HEK293 (cell line): ENCODE measurements at regions not wholly inside any gene's neighbourhood (a gene's known extent, or its start where the extent isn't known, plus 50 kb on each side); places are given as distances from the start of the nearest gene placed in this dataset.

Experiments used
- HOXD13 ChIP-seq: sonication (generic); formaldehyde crosslinking; IDR thresholded peaks from 2 replicates; pipeline ENCODE4 v1.8.0; 2022; ENCODE audit warnings: missing genetic modification reagents, borderline replicate concordance
- YY2 ChIP-seq: fragments of 450-650 bp; formaldehyde crosslinking; IDR thresholded peaks from 2 replicates; pipeline ENCODE4 v1.5.1; 2016; ENCODE audit warnings: missing biosample characterization, missing genetic modification characterization
- ZBTB7A ChIP-seq: fragments of 450-650 bp; formaldehyde crosslinking; IDR thresholded peaks from 2 replicates; pipeline ENCODE4 v1.5.1; 2016; ENCODE audit warnings: low read depth, missing biosample characterization, missing genetic modification characterization
- ZNF138 ChIP-seq: fragments of 450-650 bp; formaldehyde crosslinking; IDR thresholded peaks from 2 replicates; pipeline ENCODE4 v1.5.1; 2016; ENCODE audit warnings: missing biosample characterization, missing genetic modification characterization, borderline replicate concordance
- ZNF239 ChIP-seq: fragments of 450-650 bp; formaldehyde crosslinking; IDR thresholded peaks from 2 replicates; pipeline ENCODE4 v1.5.1; 2016; ENCODE audit warnings: missing biosample characterization, missing genetic modification characterization
- ZNF549 ChIP-seq: fragments of 450-650 bp; IDR thresholded peaks from 2 replicates; pipeline ENCODE4 v1.5.1; 2018; ENCODE audit warnings: missing biosample characterization, missing genetic modification characterization, mild to moderate bottlenecking, inconsistent platforms, moderate library complexity
- ZNF585B ChIP-seq: fragments of 450-650 bp; formaldehyde crosslinking; IDR thresholded peaks from 2 replicates; pipeline ENCODE4 v1.5.1; 2016; ENCODE audit warnings: missing biosample characterization, missing genetic modification characterization
- ZNF768 ChIP-seq: fragments of 450-650 bp; formaldehyde crosslinking; IDR thresholded peaks from 2 replicates; pipeline ENCODE4 v1.5.1; 2018; ENCODE audit warnings: missing biosample characterization, mild to moderate bottlenecking, missing genetic modification characterization
- TF ChIP-seq, protein P1 (sequence below): fragments of 450-650 bp; formaldehyde crosslinking; IDR thresholded peaks from 2 replicates; pipeline ENCODE4 v1.5.1; 2016; ENCODE audit warnings: missing biosample characterization, missing genetic modification characterization
- TF ChIP-seq, protein P2 (sequence below): fragments of 450-650 bp; formaldehyde crosslinking; IDR thresholded peaks from 2 replicates; pipeline ENCODE4 v1.5.1; 2016; ENCODE audit warnings: missing biosample characterization, missing genetic modification characterization
- TF ChIP-seq, protein P3 (sequence below): fragments of 450-650 bp; formaldehyde crosslinking; optimal IDR thresholded peaks from 2 replicates; pipeline ENCODE3; 2016; ENCODE audit warnings: missing biosample characterization, mild to moderate bottlenecking, missing genetic modification characterization
- TF ChIP-seq, protein P4 (sequence below): fragments of 450-650 bp; IDR thresholded peaks from 2 replicates; pipeline ENCODE4 v1.5.1; 2018; ENCODE audit warnings: missing biosample characterization, missing genetic modification characterization
- TF ChIP-seq, protein P5 (sequence below): fragments of 450-650 bp; formaldehyde crosslinking; IDR thresholded peaks from 2 replicates; pipeline ENCODE4 v1.5.1; 2016; ENCODE audit warnings: missing biosample characterization, missing genetic modification characterization

DNA sequence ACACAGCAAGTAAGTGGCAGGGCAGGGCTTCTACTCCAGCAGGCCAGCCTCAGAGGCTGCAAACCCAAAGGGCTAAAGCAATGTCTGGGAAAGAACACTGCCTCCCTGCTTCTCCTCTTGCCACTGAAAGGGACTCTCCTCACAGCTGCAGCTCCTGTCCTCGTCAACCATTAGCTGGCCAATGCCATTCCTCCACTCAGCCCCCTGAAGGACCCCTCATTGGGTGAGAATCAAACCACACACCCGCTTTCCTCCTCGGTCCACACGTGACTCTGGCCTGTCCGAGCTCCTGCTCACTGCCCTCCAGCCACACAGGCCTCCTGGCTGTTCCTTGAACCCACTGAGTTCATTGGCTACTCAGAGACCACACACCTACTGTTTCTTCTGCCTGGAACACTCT is 253.7 kb upstream of the TLE3 start:
- TF ChIP-seq ZNF239 (no peak), ZNF549 (no peak), ZBTB7A (tag by site-specific recombination) (no peak), ZNF768 (tag by site-specific recombination) (no peak), HOXD13 (CRISPR knock-in tag) (no peak), YY2 (no peak), ZNF138 (tag by site-specific recombination) (no peak), ZNF585B (tag by site-specific recombination) (no peak)
- TF ChIP-seq, protein P1, sequence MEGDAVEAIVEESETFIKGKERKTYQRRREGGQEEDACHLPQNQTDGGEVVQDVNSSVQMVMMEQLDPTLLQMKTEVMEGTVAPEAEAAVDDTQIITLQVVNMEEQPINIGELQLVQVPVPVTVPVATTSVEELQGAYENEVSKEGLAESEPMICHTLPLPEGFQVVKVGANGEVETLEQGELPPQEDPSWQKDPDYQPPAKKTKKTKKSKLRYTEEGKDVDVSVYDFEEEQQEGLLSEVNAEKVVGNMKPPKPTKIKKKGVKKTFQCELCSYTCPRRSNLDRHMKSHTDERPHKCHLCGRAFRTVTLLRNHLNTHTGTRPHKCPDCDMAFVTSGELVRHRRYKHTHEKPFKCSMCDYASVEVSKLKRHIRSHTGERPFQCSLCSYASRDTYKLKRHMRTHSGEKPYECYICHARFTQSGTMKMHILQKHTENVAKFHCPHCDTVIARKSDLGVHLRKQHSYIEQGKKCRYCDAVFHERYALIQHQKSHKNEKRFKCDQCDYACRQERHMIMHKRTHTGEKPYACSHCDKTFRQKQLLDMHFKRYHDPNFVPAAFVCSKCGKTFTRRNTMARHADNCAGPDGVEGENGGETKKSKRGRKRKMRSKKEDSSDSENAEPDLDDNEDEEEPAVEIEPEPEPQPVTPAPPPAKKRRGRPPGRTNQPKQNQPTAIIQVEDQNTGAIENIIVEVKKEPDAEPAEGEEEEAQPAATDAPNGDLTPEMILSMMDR, result no peak
- TF ChIP-seq, protein P2, sequence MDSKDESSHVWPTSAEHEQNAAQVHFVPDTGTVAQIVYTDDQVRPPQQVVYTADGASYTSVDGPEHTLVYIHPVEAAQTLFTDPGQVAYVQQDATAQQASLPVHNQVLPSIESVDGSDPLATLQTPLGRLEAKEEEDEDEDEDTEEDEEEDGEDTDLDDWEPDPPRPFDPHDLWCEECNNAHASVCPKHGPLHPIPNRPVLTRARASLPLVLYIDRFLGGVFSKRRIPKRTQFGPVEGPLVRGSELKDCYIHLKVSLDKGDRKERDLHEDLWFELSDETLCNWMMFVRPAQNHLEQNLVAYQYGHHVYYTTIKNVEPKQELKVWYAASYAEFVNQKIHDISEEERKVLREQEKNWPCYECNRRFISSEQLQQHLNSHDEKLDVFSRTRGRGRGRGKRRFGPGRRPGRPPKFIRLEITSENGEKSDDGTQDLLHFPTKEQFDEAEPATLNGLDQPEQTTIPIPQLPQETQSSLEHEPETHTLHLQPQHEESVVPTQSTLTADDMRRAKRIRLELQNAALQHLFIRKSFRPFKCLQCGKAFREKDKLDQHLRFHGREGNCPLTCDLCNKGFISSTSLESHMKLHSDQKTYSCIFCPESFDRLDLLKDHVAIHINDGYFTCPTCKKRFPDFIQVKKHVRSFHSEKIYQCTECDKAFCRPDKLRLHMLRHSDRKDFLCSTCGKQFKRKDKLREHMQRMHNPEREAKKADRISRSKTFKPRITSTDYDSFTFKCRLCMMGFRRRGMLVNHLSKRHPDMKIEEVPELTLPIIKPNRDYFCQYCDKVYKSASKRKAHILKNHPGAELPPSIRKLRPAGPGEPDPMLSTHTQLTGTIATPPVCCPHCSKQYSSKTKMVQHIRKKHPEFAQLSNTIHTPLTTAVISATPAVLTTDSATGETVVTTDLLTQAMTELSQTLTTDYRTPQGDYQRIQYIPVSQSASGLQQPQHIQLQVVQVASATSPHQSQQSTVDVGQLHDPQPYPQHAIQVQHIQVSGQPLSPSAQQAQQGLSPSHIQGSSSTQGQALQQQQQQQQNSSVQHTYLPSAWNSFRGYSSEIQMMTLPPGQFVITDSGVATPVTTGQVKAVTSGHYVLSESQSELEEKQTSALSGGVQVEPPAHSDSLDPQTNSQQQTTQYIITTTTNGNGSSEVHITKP (tag by site-specific recombination), result no peak
- TF ChIP-seq, protein P3, sequence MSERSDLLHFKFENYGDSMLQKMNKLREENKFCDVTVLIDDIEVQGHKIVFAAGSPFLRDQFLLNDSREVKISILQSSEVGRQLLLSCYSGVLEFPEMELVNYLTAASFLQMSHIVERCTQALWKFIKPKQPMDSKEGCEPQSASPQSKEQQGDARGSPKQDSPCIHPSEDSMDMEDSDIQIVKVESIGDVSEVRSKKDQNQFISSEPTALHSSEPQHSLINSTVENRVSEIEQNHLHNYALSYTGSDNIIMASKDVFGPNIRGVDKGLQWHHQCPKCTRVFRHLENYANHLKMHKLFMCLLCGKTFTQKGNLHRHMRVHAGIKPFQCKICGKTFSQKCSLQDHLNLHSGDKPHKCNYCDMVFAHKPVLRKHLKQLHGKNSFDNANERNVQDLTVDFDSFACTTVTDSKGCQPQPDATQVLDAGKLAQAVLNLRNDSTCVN, result no peak
- TF ChIP-seq, protein P4, sequence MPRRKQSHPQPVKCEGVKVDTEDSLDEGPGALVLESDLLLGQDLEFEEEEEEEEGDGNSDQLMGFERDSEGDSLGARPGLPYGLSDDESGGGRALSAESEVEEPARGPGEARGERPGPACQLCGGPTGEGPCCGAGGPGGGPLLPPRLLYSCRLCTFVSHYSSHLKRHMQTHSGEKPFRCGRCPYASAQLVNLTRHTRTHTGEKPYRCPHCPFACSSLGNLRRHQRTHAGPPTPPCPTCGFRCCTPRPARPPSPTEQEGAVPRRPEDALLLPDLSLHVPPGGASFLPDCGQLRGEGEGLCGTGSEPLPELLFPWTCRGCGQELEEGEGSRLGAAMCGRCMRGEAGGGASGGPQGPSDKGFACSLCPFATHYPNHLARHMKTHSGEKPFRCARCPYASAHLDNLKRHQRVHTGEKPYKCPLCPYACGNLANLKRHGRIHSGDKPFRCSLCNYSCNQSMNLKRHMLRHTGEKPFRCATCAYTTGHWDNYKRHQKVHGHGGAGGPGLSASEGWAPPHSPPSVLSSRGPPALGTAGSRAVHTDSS (tag by site-specific recombination), result no peak
- TF ChIP-seq, protein P5, sequence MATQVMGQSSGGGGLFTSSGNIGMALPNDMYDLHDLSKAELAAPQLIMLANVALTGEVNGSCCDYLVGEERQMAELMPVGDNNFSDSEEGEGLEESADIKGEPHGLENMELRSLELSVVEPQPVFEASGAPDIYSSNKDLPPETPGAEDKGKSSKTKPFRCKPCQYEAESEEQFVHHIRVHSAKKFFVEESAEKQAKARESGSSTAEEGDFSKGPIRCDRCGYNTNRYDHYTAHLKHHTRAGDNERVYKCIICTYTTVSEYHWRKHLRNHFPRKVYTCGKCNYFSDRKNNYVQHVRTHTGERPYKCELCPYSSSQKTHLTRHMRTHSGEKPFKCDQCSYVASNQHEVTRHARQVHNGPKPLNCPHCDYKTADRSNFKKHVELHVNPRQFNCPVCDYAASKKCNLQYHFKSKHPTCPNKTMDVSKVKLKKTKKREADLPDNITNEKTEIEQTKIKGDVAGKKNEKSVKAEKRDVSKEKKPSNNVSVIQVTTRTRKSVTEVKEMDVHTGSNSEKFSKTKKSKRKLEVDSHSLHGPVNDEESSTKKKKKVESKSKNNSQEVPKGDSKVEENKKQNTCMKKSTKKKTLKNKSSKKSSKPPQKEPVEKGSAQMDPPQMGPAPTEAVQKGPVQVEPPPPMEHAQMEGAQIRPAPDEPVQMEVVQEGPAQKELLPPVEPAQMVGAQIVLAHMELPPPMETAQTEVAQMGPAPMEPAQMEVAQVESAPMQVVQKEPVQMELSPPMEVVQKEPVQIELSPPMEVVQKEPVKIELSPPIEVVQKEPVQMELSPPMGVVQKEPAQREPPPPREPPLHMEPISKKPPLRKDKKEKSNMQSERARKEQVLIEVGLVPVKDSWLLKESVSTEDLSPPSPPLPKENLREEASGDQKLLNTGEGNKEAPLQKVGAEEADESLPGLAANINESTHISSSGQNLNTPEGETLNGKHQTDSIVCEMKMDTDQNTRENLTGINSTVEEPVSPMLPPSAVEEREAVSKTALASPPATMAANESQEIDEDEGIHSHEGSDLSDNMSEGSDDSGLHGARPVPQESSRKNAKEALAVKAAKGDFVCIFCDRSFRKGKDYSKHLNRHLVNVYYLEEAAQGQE (tag by site-specific recombination), result no peak
